ENCODE measurements at regions not wholly inside any gene's neighbourhood (a gene's known extent, or its start where the extent isn't known, plus 50 kb on each side); places are given as distances from the start of the nearest gene placed in this dataset.
"Not testable (repeated sequence)": the region's sequence is repeated elsewhere in the genome, so short reads cannot be mapped to it uniquely, and the experiment has no call there.

DNA sequence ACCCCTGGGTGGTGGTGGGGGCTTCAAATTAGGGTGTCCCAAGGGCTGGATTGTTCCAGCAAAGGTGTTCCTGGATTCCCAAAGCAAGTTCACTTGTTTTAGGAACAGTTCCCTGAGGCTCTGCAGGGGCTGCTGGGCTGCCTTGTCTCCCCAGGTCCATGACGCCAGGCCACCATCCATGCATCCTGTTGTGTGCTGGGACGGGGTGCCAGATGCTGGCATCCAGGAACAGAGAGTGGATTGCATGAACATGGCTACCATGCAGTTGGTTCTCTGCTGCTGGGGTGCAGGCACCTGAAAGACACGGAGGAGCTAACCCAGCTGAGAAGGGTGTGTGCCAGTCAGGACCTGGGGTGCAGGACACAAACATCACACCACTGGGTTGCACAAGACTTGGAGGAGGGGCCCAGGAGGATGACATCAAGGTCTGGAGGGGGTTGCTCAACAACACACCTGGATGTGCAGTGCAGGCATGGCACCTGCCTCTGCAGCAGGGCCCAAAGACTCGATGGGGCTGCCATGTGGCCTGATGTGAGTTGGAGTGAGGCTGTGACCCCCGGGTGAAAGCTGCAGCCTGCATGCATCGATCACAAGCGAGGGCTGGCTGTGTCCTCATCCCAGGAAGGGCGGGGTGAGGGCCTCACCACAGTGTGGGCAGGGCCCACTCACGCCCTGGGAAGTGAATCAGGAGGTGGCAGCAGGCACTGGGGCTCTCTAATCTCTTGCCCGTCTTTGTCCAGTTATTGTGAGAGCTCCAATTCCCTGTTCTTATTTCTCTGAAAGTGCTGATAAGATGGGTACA is 74.0 kb upstream of the CLDN5 start (continued):
- TF ChIP-seq ZNF837 (tag by site-specific recombination; IDR thresholded peaks at IDR 0.05) (no peak), ZNF266 (tag by site-specific recombination; IDR thresholded peaks at IDR 0.05; ENCODE audit: low read depth) (no peak)
- TF ChIP-seq, protein P1, sequence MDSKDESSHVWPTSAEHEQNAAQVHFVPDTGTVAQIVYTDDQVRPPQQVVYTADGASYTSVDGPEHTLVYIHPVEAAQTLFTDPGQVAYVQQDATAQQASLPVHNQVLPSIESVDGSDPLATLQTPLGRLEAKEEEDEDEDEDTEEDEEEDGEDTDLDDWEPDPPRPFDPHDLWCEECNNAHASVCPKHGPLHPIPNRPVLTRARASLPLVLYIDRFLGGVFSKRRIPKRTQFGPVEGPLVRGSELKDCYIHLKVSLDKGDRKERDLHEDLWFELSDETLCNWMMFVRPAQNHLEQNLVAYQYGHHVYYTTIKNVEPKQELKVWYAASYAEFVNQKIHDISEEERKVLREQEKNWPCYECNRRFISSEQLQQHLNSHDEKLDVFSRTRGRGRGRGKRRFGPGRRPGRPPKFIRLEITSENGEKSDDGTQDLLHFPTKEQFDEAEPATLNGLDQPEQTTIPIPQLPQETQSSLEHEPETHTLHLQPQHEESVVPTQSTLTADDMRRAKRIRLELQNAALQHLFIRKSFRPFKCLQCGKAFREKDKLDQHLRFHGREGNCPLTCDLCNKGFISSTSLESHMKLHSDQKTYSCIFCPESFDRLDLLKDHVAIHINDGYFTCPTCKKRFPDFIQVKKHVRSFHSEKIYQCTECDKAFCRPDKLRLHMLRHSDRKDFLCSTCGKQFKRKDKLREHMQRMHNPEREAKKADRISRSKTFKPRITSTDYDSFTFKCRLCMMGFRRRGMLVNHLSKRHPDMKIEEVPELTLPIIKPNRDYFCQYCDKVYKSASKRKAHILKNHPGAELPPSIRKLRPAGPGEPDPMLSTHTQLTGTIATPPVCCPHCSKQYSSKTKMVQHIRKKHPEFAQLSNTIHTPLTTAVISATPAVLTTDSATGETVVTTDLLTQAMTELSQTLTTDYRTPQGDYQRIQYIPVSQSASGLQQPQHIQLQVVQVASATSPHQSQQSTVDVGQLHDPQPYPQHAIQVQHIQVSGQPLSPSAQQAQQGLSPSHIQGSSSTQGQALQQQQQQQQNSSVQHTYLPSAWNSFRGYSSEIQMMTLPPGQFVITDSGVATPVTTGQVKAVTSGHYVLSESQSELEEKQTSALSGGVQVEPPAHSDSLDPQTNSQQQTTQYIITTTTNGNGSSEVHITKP (tag by site-specific recombination; IDR thresholded peaks at IDR 0.05) = no peak

- H3K9me3 ChIP-seq (ENCODE audit: control insufficient read depth, insufficient read depth, low read depth, low read length) = no peaks in the 10 kb centered on the region
- POLR2A ChIA-PET = no interaction called here
- no peak overlapping the region for H3K27ac ChIP-seq (ENCODE audit: extremely low read depth, low read depth, low read length)
- CTCF ChIA-PET = interaction anchor here (0.6 to 1.6 kb wide), 3 partner anchors 10 to 355 kb away, joined by 3 to 6 read pairs (median 4); no protein-coding TSS in a partner anchor
- H3K36me3 ChIP-seq (ENCODE audit: control insufficient read depth in 2 of 2, insufficient read depth in 1 of 2, low read length in 2 of 2) = no peaks in the 10 kb centered on the region
- no peak for TF ChIP-seq GLIS2 (tag by site-specific recombination; IDR thresholded peaks at IDR 0.05)
- peak; percentile 50; the same call in 1 of the 2 replicates for TF ChIP-seq ZNF121 (tag by site-specific recombination; IDR thresholded peaks at IDR 0.05)
- TF ChIP-seq ZNF341 (tag by site-specific recombination; IDR thresholded peaks at IDR 0.05; ENCODE audit: low read depth) = no peak
- no peak for TF ChIP-seq ZNF248 (tag by site-specific recombination; IDR thresholded peaks at IDR 0.05)
- no peak for TF ChIP-seq MZF1 (tag by site-specific recombination; IDR thresholded peaks at IDR 0.05; ENCODE audit: borderline replicate concordance)
- no peak for TF ChIP-seq ZNF658 (tag by site-specific recombination; IDR thresholded peaks at IDR 0.05)
- no peak for TF ChIP-seq WT1 (tag by site-specific recombination; IDR thresholded peaks at IDR 0.05)
- no peak for TF ChIP-seq ZSCAN16 (tag by site-specific recombination; IDR thresholded peaks at IDR 0.05)
- no peak for TF ChIP-seq ZNF670 (tag by site-specific recombination; IDR thresholded peaks at IDR 0.05; ENCODE audit: low read depth)
- H3K4me1 ChIP-seq (ENCODE audit: control insufficient read depth, insufficient read depth, low read length) = no peaks in the 10 kb centered on the region
- H3K4me3 ChIP-seq (ENCODE audit: low read depth, low read length) = no peak overlapping the region
These were observed 74.8 kb upstream of the CLDN5 start for GRCh38 chr22:19599004-19599403.

DNA sequence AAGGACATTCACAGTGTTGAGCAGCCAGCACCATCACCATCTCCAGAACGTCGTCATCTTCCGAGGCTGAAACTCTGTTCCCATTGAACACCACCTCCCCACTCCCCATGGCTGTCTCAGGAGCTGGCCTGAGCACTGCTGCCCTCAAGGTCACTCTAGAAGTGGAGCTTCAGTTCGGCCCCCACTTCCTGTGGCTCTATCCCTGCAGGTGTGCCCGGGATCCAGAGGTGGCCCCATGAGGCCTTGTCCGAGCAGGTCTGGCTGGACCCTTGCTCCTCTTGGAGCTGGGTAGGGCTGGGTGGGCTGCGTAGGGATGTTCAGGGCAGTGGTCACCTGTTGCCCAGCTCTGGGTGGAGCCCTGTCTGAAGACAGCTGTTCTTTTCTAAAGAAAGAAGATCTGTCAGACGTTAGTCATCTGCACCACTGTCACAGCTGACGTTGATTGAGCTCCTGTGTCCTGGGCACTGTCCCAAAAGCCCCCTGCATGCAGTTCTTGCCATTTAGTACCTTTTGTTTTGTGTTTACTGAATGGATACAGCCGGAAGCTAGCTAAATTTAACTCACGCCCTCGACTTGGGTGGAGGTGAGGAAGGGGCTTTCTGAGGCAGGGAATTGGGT is 75.5 kb upstream of the CLDN5 start:
- POLR2A ChIA-PET = no interaction called here
- no peak for TF ChIP-seq REPIN1 (tag by site-specific recombination; IDR thresholded peaks at IDR 0.05; ENCODE audit: low read depth)
- peak; percentile 49; the same call in 1 of the 2 replicates for TF ChIP-seq SCRT2 (tag by site-specific recombination; IDR thresholded peaks at IDR 0.05)
- TF ChIP-seq PATZ1 (tag by site-specific recombination; IDR thresholded peaks at IDR 0.05) = no peak
- H3K9me3 ChIP-seq (ENCODE audit: control insufficient read depth, insufficient read depth, low read depth, low read length) = no peaks in the 10 kb centered on the region
- H3K36me3 ChIP-seq (ENCODE audit: control insufficient read depth in 2 of 2, insufficient read depth in 1 of 2, low read length in 2 of 2) = no peaks in the 10 kb centered on the region
- no peak overlapping the region for H3K27ac ChIP-seq (ENCODE audit: extremely low read depth, low read depth, low read length)
- CTCF ChIA-PET = interaction anchor here (0.6 to 1.6 kb wide), 3 partner anchors 30 to 356 kb away, joined by 3 to 6 read pairs (median 4); no protein-coding TSS in a partner anchor
- H3K4me1 ChIP-seq (ENCODE audit: control insufficient read depth, insufficient read depth, low read length) = no peaks in the 10 kb centered on the region
- no peak overlapping the region for H3K4me3 ChIP-seq (ENCODE audit: low read depth, low read length)

- H3K27ac ChIP-seq (ENCODE audit: extremely low read depth, low read depth, low read length); H3K4me3 ChIP-seq (ENCODE audit: low read depth, low read length); H3K36me3 ChIP-seq (ENCODE audit: control insufficient read depth in 2 of 2, insufficient read depth in 1 of 2, low read length in 2 of 2); H3K9me3 ChIP-seq (ENCODE audit: control insufficient read depth, insufficient read depth, low read depth, low read length); H3K4me1 ChIP-seq (ENCODE audit: control insufficient read depth, insufficient read depth, low read length); CTCF ChIA-PET; POLR2A ChIA-PET: not testable (repeated sequence)
These were observed 79.1 kb upstream of the CLDN5 start for GRCh38 chr22:19603346-19603745.

All from HEK293 (cell line).